OCI-LY7 (cell line): ENCODE measurements at regions not wholly inside any gene's neighbourhood (a gene's known extent, or its start where the extent isn't known, plus 50 kb on each side); places are given as distances from the start of the nearest gene placed in this dataset.

ENCODE experiments used
- EZH2phosphoT487 ChIP-seq: fragments of 200-600 bp; sonication (generic); IDR thresholded peaks from 2 replicates; pipeline ENCODE4 v1.6.1; 2018; ENCODE audit warnings: low read depth, borderline replicate concordance, mild to moderate bottlenecking, mixed run types, antibody characterized with exemption, low read length, moderate library complexity, mixed read lengths
- TF ChIP-seq, protein P1 (sequence below): fragments of 200-600 bp; sonication (generic); conservative IDR thresholded peaks from 2 replicates; pipeline ENCODE4 v1.5.1; 2014; ENCODE audit warnings: mild to moderate bottlenecking, antibody characterized with exemption, low read length, moderate library complexity, mixed read lengths

DNA sequence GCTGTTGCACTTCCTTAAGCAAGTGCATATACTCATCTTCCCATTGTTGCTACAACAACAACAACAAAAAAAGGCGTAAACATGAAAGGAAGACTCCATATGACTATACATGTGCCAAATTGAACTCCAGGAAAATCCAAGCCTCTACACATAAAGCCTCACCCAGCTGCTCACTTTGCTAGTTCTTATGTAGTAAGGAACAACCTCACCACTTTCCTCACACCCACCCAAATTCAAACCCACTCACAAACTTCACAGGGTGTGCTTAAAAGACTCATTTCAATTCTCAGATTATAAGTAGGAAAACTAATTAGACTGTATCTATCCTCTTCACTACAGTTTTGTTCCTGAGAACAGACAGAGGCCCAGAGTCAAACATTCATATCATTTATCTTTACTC lies 671.1 kb upstream of the INTU start:
- TF ChIP-seq, protein P1, sequence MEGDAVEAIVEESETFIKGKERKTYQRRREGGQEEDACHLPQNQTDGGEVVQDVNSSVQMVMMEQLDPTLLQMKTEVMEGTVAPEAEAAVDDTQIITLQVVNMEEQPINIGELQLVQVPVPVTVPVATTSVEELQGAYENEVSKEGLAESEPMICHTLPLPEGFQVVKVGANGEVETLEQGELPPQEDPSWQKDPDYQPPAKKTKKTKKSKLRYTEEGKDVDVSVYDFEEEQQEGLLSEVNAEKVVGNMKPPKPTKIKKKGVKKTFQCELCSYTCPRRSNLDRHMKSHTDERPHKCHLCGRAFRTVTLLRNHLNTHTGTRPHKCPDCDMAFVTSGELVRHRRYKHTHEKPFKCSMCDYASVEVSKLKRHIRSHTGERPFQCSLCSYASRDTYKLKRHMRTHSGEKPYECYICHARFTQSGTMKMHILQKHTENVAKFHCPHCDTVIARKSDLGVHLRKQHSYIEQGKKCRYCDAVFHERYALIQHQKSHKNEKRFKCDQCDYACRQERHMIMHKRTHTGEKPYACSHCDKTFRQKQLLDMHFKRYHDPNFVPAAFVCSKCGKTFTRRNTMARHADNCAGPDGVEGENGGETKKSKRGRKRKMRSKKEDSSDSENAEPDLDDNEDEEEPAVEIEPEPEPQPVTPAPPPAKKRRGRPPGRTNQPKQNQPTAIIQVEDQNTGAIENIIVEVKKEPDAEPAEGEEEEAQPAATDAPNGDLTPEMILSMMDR, result no peak
- TF ChIP-seq EZH2phosphoT487, result no peak
